HG02973 (cell line): ENCODE measurements at regions not wholly inside any gene's neighbourhood (a gene's known extent, or its start where the extent isn't known, plus 50 kb on each side); places are given as distances from the start of the nearest gene placed in this dataset.
"Not testable (repeated sequence)": the region's sequence is repeated elsewhere in the genome, so short reads cannot be mapped to it uniquely, and the experiment has no call there.

ENCODE experiments used
- ATAC-seq: cut with Tn5 transposase; IDR thresholded peaks from one replicate; pipeline ENCODE4 v1.9.1; 2021; ENCODE audit warnings: moderate library complexity; ENCODE audit not compliant: unreplicated experiment

DNA sequence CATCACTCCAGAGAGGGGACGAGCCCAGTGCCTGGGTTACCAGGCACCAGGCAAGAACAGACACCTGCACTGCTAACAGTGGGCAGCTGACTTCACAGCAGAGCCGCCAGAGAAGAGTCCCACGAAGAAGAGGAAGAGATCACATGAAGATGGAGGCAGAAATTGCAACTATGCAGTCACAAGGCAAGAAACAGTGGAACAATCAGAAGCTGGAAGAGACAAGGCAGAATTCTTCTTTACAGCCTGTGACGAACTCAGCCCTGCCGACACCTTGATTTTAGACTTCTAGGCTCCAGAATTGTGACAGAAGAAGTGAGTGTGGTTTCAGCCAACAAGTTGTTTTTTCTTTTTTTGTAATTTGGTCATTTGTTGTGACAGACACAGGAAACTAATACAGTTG, 59.2 kb downstream of the IL12A start:
- ATAC-seq = no peak

DNA sequence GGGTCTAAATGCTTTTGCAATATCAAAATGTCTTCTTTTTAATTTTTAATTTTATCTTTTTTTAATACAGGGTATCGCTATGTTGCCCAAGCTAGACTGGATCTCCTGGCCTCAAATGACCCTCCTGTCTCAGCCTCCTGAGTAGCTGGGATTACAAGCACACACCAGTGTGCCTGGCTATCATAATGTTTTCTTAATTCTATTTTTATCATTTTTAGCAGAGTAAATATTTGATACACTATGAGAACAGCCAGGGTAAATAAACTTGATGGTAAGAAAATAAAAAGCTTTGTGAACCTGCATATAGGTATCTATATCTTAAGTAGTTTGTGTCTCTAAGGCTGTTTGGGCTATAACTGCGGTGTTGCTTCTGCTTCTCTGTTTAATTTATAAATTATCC, 60.4 kb downstream of the IL12A start:
- no peak for ATAC-seq

DNA sequence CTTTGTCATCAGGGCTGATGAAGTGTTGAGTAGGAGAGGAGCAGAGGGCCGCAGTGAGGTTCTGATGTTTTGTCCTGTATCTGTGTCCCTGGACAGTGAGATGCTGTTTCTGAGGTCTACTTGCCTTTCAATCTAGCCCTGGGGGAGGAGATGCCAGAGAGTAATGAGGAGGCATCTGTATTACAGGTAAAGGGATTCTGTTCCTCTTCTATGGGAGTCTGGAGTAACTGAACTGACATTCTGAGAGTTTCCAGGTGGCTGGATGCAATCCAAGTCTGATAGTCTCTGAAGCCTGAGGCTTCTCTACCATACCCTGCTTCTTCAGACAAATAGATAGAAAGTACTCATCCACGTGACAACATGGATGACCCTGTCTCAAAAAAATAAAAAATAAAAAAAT, 60.9 kb downstream of the IL12A start:
- no peak for ATAC-seq

DNA sequence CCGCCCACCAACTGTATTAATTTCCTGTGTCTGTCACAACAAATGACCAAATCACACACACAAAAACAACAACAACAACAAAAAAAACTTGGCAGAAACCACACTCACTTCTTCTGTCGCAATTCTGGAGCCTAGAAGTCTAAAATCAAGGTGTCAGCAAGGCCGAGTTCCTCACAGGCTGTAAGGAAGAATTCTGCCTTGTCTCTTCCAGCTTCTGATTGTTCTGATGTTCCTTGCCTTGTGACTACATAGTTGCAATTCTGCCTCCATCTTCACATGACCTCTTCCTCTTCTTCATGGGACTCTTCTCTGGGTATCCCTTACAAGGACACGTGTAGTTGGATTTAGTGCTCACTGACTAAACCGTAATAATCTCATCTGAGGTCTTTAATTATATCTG, 61.4 kb downstream of the IL12A start:
- ATAC-seq = no peak

DNA sequence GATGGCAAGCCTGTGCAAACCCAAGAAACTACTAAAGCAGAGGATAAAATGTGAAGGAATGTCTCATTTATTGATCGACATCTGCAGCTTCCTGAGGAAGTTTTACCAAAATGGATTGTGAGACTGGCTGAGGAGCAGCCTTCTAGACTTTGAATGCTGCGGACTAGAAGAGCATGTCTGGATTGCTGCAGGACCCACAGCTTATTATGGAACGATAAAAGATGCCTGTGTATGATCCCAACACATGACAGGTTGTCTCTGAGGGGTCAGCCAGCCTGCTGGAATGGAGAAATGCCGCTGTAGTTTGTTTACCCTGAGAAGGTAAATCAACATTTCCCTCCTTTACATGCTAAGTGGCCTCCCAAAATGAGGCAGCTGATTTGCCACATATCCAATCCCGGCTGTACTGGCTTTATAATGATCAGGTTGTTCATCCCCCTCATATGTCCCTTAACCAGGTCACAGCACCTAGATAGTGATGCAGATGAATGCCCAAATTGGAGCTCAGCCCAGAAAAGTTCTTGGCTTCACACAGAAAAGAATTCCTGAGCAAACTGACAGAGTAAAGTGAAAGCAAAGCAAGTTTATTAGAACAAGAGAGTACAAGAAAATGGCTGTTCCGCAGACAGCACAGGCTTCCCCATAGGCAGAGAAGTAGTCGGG, 63.9 kb downstream of the IL12A start:
- ATAC-seq = no peak

DNA sequence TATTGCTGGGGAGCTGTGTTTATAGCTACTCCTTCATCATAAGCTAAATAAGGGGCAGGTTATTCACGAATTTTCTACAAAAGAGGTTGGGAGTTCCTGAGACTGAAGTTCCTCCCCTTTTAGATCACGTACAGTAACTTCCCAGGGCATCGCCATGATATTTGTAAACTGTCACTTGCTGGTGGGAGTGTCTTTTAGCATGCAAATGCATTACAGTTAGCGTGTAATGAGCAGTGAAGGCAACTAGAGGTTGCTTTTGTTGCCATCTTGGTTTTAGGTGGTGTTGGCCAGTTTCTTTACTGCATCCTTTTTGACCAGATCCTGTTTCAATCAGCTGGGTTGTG, 64.4 kb downstream of the IL12A start:
- no peak for ATAC-seq

DNA sequence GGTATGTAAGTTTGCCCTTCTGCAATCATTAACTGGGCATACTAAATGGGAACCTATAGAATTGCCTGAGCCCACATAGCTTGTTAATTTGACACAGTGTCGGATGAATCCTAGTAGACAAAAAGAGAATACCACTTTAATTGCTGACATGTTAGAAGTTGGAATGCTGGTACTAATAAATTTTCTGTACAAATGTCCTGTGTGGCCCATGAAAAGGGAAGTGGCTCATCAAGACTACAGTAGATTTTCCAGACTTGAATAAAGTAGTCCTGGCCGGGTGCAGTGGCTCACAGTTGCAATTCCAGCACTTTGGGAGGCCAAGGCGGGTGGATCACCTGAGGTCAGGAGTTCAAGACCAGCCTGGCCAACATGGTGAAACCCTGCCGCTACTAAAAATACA, 66.2 kb downstream of the IL12A start:
- not testable (repeated sequence) for ATAC-seq

DNA sequence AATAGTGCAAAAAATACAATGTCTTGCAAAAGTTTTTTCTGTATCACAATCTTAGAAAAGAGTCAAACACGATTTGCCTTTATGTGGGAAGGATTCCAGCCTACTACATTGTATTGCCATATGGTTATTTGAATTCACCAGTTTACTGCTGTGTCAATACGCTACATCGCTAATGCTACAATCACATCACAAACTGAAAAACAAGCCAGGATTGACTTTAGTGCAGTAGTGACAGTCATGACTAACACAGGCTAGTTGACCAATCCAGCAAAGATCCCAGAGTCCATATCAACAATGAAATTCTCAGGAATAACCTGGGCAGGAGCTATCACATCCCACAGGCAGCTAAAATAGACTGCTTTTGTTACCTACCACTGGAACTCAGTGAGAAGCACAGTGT, 67.0 kb downstream of the IL12A start:
- ATAC-seq = no peak

DNA sequence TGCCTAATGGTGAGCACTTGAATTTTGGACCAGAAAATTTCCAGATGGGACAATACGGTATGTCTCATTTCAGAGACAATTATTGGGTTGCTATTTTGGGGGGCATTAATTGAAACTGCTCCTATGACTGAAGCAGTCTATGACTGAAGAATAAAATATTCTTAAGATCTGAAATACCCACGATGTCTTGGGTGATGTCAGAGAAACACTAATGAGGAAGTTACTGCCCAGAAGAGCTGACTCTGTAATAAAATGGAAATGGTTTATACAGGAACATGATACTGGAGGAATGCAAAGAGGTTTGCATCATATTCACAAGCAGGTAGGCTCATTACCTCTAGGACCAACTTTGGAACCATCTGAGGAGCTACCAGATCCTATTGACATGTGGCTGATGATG, 68.7 kb downstream of the IL12A start:
- no peak for ATAC-seq

DNA sequence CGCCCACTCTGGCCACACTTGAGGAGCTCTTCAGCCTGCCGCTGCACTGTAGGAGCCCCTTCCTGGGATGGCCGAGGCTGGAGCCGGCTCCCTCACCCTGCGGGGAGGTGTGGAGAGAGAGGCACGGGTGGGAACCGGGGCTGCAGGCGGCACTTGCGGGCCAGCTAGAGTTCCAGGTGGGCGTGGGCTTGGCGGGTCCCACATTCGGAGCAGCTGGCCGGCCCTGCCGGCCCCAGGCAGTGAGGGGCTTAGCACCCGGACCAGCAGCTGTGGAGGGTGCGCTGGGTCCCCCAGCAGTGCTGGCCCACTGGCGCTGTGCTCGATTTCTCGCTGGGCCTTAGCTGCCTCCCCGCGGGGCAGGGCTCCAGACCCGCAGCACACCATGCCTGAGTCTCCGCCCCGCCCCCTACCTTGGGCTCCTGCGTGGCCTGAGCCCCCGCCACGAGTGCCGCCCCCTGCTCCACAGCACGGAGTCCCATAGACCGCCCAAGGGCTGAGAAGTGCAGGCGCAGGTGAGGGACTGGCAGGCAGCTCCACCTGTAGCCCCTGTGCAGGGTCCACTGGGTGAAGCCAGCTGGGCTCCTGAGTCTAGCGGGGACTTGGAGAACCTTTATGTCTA, 71.9 kb downstream of the IL12A start:
- ATAC-seq = no peak

DNA sequence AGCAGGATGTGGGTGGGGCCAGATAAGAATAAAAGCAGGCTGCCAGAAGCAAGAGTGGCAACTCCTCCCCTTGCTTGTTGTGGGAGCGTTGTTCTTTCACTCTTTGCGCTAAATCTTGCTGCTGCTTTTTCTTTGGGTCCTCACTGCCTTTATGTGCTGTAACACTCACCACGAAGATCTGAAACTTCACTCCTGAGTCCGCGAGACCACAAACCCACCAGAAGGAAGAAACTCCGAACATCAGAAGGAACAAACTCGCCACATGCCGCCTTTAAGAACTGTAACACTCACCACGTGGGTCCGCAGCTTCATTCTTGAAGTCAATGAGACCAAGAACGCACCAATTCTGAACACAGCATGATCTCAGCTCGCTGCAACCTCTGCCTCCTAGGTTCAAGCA, 72.9 kb downstream of the IL12A start:
- ATAC-seq = no peak

DNA sequence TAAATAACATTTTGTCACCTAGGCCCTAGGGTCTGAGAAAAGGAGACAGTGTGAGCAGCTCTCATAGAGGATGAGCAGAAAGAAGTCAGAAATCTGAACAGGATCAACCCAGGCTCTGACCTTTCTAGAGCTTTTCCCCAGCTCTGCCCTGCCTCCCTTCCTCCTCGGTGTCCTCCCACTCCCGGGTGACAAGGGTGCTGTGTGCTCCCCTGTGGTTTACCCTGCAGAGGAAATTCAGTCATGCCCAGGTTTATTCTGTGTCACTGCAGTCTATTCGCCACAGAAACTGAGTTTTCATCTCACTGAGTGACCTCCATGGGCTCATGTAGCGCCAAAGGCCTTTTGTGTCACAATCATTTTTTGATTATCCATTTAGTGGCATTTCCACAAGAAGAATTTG, 76.6 kb downstream of the IL12A start:
- no peak for ATAC-seq

DNA sequence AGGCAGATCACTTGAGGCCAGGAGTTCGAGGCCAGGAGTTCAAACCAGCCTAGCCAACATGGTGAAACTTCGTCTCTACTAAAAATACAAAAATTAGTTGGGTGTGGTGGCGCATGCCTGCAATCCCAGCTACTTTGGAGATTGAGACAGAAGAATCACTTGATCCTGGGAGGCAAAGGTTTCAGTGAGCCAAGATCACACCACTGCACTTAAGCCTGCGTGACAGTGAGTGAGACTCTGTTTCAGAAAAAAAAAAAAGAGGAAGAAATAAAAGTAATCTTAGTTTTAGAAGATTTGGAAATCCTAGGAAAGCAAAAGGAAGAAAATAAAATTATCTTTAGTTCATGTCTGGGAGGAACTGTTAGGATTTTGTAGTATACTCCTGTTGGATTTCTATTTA, 77.2 kb downstream of the IL12A start:
- ATAC-seq = no peak

DNA sequence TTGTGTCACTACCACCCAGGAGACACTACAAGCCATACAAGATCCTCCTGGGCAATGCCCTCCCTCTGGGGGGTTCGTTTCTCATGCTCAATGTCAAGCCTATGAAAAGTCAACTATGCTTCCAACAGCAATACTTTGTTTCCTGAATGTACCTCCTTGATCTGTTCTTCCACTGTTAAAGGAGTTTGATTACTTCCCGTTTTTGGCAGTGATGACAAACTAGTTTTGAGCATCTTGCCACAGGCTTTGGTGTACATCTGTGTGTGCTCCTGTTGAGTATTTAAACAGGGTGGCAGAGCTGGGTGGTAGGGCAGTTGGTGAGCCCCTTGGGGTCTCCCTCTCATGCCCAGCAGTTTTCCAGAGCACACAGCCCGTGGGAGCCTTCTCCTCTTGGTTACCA, 81.4 kb downstream of the IL12A start:
- no peak for ATAC-seq

DNA sequence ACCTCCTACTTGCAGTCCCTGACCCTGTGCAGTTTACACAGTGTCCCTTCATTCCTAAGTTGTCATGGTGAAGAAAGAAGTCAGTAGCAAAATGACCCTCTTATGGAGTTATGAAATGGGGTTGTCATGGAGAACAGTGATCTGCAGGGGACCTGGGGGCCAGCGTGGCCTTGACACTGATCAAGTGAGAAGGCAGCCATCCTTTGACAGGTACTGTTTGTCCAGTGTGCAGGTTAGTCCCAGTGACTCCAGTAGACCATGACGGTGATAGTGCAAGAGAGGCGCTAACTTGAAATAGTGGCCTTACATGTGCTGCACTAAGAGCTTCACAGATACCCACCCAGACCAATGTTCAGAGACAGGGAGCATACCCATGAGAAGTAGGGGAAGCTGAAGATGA, 87.9 kb downstream of the IL12A start:
- ATAC-seq = no peak

DNA sequence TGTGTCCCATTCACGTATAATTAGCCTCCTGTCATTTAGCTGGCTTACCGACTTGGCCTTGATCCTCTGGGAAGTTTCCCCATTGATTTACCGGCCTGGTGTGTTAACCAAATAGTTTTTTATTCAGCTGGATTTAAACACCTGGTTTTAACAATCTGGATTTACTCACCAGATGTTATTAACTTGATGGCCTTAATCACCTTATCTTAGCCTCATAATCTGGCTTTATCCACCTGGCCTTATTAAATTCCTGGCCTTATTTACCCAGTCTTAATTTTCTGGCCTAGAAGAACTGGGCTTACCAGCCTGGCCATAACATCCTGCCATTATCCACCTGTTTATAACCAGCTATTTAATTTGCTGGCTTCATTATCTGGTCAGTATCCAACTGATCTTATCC, 89.9 kb downstream of the IL12A start:
- no peak for ATAC-seq

DNA sequence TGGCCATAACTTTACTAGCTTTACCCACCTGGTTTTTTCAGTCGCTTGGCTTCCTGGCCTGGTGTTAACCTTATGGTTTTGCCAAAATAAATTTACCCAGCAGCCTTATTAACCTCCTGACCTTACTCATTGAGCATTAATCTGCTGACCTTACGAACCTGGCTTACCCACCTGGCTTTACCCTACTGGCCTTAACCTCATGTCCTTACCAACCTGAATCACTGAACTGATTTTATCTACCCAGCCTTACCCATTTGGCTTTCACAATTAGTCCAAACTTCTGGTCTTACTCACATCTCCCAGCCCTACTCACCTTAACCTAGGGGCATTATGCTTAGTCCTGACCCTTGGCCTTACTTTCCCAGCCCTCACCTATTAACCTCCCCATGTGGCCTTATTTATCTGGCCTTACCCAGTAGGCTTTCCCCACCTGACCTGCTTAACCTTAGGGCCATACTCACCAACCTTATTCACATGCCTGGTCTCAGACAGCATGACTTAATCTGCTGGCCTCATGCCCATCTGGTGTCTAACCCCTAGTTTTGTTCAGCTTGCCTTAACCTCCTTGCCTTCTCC, 93.4 kb downstream of the IL12A start:
- ATAC-seq = no peak

DNA sequence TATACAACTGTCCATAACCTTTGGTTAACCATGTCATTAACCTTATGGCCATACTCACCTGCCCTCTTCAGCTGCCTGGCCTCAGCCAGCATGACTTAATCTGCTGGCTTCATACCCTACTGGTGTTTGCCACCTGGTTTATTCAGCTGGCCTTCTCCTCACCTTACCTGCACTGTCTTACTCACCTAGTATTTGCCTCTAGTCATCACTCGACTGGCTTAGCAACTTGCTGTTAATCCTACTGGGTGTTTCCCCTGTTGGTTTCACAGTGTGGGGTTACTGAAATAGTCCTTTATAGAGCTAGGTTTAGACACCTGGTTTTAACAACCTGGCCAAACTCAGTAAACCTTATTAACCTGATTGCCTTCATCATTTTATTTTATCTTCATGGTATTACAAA, 96.4 kb downstream of the IL12A start:
- ATAC-seq = no peak

DNA sequence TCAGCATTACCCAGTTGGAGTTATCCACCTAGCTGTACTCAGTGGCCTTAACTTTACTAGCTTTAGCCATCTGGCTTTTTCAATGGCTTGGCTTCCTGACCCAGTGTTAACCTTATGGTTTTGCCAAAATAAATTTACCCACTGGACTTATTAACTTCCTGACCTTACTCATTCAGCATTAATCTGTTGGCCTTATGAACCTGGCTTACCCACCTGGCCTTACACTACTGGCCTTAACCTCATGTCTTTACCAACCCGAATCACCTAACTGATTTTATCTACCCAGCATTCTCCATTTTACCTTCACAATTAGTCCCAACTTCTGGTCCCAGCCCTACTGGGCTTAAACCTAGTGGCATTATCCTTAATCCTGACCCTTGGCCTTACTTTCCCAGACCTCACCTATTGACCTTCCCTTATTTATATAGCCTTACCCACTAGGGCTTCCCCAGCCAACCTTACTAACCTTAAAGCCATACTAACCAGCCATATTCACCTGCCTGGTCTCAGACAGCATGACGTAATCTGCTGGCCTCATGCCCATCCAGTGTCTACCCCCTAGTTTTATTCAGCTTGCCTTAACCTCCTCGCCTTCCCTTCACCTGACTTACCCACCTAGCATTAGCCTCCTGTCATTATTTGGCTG, 100.0 kb downstream of the IL12A start:
- no peak for ATAC-seq

DNA sequence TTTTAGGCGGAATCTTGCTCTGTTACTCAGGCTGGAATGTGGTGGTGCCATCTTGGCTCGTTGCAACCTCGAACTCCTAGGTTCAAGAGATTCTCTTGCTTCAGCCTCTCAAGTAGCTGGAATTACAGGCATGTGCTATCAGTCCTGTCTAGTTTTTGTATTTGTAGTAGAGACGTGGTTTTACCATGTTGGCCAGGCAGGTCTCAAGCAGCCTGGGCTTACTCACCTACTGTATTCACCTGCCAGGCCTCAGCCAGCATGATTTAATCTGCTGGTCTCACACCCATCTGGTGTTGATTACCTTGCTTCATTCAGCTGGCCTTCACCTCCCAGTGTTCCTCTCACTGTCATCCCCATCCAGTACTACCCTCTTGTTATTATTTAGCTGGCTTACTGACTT, 102.0 kb downstream of the IL12A start:
- no peak for ATAC-seq

DNA sequence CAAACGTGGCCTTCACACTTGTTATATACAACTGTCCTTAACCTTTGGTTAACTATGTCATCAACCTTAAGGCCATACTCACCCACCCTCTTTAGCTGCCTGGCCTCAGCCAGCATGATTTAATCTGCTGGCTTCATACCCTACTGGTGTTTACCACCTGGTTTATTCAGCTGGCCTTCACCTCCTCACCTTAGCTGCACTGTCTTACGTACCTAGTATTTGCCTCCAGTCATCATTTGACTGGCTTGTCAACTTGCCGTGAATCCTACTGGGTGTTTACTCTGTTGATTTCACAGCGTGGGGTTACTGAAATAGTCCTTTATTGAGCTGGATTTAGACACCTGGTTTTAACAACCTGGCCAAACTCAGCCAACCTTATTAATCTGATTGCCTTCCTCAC, 102.8 kb downstream of the IL12A start:
- ATAC-seq = no peak

DNA sequence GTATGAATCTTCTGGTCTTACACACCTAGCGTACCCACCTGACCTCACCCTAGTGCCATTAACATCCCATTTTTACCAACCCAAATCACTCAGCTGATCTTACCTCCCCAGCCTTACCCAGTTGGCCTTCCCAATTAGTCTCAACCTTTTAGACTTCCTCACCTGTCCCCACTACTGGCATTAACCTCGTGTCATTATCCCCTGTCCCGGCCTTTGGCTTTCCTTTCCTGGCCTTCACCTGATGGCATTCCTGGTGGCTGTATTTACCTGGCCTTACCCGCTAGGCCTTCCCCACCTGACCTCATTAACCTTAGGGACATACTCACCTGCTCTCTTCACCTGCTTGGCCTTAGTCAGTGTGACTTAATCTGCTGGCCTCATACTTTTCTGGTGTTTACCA, 104.1 kb downstream of the IL12A start:
- ATAC-seq = no peak
